Fibroblast of the aortic adventitia (primary cell): ENCODE measurements at regions not wholly inside any gene's neighbourhood (a gene's known extent, or its start where the extent isn't known, plus 50 kb on each side); places are given as distances from the start of the nearest gene placed in this dataset.

Experiments used
- DNase-seq: peaks from one replicate; pipeline ENCODE4 v3.0.0-alpha.2; 2010; ENCODE audit warnings: low read depth
- H3K4me3 ChIP-seq: 2 replicates; pipeline ENCODE4 v1.5.1; 2011; ENCODE audit warnings: low read depth, mild to moderate bottlenecking, control low read depth, low read length, moderate library complexity
- TF ChIP-seq, protein P1 (sequence below): IDR thresholded peaks from 2 replicates; pipeline ENCODE4 v1.5.1; 2011; ENCODE audit warnings: mild to moderate bottlenecking, low read length, control low read depth, inconsistent platforms; ENCODE audit not compliant: insufficient read depth

DNA sequence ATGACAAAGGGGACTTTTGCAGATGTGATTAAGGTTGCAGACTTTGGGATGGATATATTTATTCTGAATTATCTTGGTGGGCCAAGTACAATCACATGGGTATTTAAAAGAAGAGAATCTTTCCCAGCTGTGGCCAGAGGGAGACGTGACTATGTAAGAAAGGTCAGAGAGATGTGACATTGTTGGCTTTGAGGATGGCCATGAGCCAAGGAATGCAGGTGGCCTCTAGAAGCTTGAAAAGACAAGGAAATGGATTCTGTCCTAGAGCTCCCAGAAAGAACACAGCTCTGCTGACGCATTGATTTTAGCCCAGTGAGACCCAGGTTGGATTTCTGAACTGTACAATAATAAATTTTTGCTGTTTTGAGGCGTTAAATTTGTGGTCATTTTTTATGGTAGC is 616.0 kb upstream of the TBL1XR1 start:
- DNase-seq, result no peak
- no peak overlapping the region for H3K4me3 ChIP-seq
- TF ChIP-seq, protein P1, sequence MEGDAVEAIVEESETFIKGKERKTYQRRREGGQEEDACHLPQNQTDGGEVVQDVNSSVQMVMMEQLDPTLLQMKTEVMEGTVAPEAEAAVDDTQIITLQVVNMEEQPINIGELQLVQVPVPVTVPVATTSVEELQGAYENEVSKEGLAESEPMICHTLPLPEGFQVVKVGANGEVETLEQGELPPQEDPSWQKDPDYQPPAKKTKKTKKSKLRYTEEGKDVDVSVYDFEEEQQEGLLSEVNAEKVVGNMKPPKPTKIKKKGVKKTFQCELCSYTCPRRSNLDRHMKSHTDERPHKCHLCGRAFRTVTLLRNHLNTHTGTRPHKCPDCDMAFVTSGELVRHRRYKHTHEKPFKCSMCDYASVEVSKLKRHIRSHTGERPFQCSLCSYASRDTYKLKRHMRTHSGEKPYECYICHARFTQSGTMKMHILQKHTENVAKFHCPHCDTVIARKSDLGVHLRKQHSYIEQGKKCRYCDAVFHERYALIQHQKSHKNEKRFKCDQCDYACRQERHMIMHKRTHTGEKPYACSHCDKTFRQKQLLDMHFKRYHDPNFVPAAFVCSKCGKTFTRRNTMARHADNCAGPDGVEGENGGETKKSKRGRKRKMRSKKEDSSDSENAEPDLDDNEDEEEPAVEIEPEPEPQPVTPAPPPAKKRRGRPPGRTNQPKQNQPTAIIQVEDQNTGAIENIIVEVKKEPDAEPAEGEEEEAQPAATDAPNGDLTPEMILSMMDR, result no peak

DNA sequence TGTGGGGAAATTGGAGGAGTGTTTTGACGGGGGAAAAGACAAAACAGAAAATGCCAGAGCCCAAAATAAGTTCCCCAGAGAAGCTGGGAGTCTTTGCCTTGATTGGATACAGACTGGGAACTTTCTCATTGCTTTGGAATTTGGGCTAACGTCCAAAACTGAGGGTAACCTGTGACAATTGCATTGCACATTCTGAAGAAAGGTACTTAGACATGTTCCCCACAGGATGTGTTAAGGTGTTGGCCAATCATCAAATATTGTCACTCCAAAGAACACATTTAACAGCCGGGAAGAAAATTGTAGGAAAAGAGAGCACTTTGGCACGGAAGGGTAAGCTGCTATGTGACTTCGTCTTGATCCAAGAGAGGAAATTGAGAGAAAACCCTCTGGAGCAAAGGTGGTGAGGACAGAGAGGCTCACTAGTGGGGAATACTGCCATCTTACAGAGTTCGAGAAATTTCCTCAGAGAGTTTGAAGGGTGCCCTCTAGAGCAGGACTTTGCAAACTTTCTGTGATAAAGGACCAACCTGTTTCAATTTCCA is 619.5 kb upstream of the TBL1XR1 start:
- no peak overlapping the region for H3K4me3 ChIP-seq
- TF ChIP-seq, protein P1, result peak; percentile 17
- peak; percentile 85 for DNase-seq

DNA sequence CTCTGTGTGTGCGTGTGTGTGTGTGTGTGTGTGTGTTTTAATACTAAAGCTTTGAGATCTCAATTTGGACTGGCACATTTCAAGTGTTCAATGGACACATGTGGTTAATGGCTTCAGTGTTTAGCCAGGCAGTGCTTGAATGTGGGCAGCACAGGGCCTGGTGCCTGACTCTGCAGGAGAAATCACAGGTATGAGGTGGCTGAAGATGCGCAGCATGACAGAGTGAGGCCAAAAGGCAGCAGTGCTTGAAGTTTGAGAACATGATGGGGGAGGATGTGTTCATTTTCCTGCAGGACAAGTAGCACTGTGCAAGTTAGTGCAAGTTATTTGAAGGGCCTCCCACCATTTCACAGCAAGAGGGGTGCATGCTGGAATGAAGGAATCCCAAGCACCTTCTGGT is 620.5 kb upstream of the TBL1XR1 start:
- TF ChIP-seq, protein P1, result no peak
- H3K4me3 ChIP-seq, result no peak overlapping the region
- no peak for DNase-seq

DNA sequence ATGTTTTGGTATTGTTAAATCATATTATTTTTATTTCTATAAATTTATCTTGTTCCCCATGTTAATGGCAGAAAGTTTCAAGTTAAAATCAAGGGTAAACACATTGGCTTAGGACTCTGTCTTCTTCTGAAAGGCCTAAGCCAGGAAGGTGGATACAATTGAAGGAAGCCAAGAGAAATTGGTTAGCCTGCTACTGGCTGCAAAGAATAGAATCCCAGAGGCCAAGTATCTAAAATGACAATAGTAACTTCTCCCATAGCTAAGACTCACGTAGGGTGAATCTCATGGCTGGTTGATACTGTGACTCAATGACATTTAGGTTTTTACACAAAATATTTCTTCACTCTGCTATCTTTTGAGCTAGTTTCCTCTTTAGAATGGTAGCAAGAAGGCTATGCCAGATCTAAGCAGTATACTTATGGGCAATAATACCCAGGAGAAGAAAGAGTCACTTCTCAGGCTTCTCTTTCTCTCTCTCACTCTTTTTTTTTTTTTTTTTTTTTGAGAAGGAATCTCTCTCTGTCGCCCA is 621.5 kb upstream of the TBL1XR1 start:
- TF ChIP-seq, protein P1, result no peak
- no peak overlapping the region for H3K4me3 ChIP-seq
- DNase-seq, result no peak

DNA sequence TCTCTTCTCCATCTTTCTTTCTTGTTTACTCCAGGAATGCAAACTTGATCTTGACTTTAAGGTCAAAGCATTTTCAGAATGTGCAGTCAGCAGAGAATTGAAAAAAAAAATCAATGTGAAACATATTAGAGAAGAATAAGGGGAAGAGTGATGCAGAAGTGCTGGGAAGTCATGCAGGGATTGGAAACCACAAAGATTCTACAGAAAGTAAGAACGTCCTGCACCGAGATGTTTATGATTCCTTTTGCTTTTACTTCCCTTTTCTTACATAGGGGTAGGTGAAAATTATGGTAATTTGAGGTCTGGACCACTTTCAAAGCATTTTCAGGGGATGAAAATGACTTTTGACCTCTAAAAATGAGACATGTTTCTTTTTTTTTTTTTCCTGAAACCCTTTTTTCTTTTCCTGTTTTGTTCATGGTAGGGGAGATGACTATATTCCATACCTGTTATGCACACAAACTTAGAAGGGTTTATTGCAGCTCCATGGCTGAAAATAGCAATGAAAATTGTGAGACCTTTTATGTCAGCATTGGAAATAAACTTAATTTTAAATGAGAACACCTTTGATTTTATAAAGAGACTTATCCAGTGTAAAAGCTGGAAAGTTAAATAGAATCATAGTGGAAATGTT is 623.5 kb upstream of the TBL1XR1 start:
- DNase-seq, result peak; percentile 63
- no peak overlapping the region for H3K4me3 ChIP-seq
- TF ChIP-seq, protein P1, result no peak

DNA sequence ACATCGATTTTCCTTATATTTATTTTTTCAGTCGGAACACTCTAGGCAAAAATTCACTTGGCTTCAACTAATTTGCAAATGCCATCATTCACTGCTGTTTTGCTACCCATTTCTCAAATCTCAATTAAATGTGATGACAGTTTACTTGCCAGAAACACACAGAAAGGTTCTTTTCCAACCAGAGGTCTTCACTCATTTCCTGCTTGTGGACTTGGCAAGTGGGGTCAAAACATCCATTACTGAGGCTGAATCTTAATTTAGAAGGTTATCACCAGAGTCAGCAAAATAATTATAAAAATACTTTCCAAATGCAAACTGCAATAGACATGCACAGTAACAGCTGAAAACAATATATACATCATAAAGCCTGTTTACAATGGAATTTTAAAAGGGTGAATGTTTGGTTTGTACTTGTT is 625.4 kb upstream of the TBL1XR1 start:
- TF ChIP-seq, protein P1, result no peak
- no peak for DNase-seq

More for the DNA sequence above, 625.4 kb upstream of the TBL1XR1 start:
- no peak overlapping the region for H3K4me3 ChIP-seq
